H1 (cell line): ENCODE measurements at regions not wholly inside any gene's neighbourhood (a gene's known extent, or its start where the extent isn't known, plus 50 kb on each side); places are given as distances from the start of the nearest gene placed in this dataset.

Source experiments
- CTCF ChIA-PET: fragments of 300-600 bp; sonication (Branson Sonifier 250); formaldehyde crosslinking; loops from one replicate; lab custom pipeline; 2021; ENCODE audit not compliant: partially characterized antibody; lab: Charles Lee
- POLR2A ChIA-PET: fragments of 300-600 bp; sonication (Branson Sonifier 250); formaldehyde crosslinking; loops from one replicate; lab custom pipeline; 2021; ENCODE audit warnings: inconsistent platforms; ENCODE audit not compliant: partially characterized antibody; lab: Charles Lee
- DNase-seq, 2 experiments: peaks; one replicate each; pipeline versions ENCODE4 v3.0.0 to v3.0.0-alpha.2; 2010 to 2022; ENCODE audit warnings: low spot score in 2 of 2, low read depth in 1 of 2, mixed read lengths in 1 of 2
- FAIRE-seq: peaks from 2 replicates; lab custom pipeline; 2011; peaks lifted over from hg19 to GRCh38; lab: Jason Lieb, UNC
- H2AFZ ChIP-seq: 2 replicates; pipeline ENCODE4 v1.8.1; 2012; ENCODE audit warnings: low read length, inconsistent platforms
- H2AK5ac ChIP-seq: 2 replicates; pipeline ENCODE4 v1.6.1; 2013; ENCODE audit warnings: low read depth, low read length
- H2BK120ac ChIP-seq: replicated peaks from 2 replicates; pipeline ENCODE3; 2013; ENCODE audit warnings: low read depth, low read length, inconsistent platforms
- H2BK12ac ChIP-seq: 2 replicates; pipeline ENCODE4 v1.6.1; 2013; ENCODE audit warnings: low read depth, low read length
- H2BK15ac ChIP-seq: 2 replicates; pipeline ENCODE4 v1.6.1; 2013; ENCODE audit warnings: low read length
- H2BK20ac ChIP-seq: 2 replicates; pipeline ENCODE4 v1.6.1; 2013; ENCODE audit warnings: low read length
- H2BK5ac ChIP-seq: 2 replicates; pipeline ENCODE4 v1.6.1; 2013; ENCODE audit warnings: low read depth, low read length
- H3K14ac ChIP-seq: 2 replicates; pipeline ENCODE4 v1.6.1; 2013; ENCODE audit warnings: inconsistent platforms; ENCODE audit not compliant: insufficient read length
- H3K18ac ChIP-seq: 2 replicates; pipeline ENCODE4 v1.6.1; 2013; ENCODE audit warnings: low read length; ENCODE audit errors: extremely low read depth
- H3K23ac ChIP-seq: 2 replicates; pipeline ENCODE4 v1.6.1; 2013; ENCODE audit warnings: inconsistent platforms; ENCODE audit not compliant: insufficient read length
- H3K23me2 ChIP-seq: 2 replicates; pipeline ENCODE4 v1.6.1; 2013; ENCODE audit warnings: low read depth, low read length
- H3K27ac ChIP-seq: 2 replicates; pipeline ENCODE4 v1.6.1; 2011; ENCODE audit warnings: low read depth, low read length, inconsistent platforms
- H3K27me3 ChIP-seq, 4 experiments: replicated peaks in 1 of 4; 1 replicate in 1 of 4; 2 replicates in 3 of 4; pipeline versions ENCODE4 v1.6.1 to v1.8.1; 2011 to 2013; ENCODE audit warnings: low read length in 3 of 4, mild to moderate bottlenecking in 3 of 4, inconsistent platforms in 2 of 4, mixed read lengths in 2 of 4, moderate library complexity in 1 of 4; ENCODE audit not compliant: control insufficient read depth in 3 of 4, insufficient read depth in 3 of 4; ENCODE audit errors: extremely low read depth in 1 of 4
- H3K36me3 ChIP-seq, 4 experiments: 2 replicates each; pipeline versions ENCODE4 v1.6.1 to v1.8.1; 2011 to 2013; ENCODE audit warnings: mild to moderate bottlenecking in 4 of 4, low read length in 3 of 4, moderate library complexity in 2 of 4, control low read depth in 1 of 4, inconsistent platforms in 1 of 4; ENCODE audit not compliant: insufficient read depth in 4 of 4, control insufficient read depth in 2 of 4
- H3K4ac ChIP-seq: replicated peaks from 2 replicates; pipeline ENCODE3; 2013; ENCODE audit warnings: low read length, low read depth, mixed read lengths, inconsistent platforms; ENCODE audit not compliant: insufficient read length
- H3K4me1 ChIP-seq, 4 experiments: replicated peaks in 1 of 4; 1 replicate in 1 of 4; 2 replicates in 3 of 4; pipeline versions ENCODE4 v1.6.1 to v1.8.1; 2011 to 2013; ENCODE audit warnings: low read length in 3 of 4, inconsistent platforms in 2 of 4, mixed read lengths in 1 of 4; ENCODE audit not compliant: insufficient read depth in 4 of 4, control insufficient read depth in 3 of 4
- H3K4me2 ChIP-seq, 2 experiments: 2 replicates each; pipeline versions ENCODE4 v1.6.1 to v1.8.1; 2011 to 2013; ENCODE audit warnings: low read depth in 2 of 2, low read length in 2 of 2, control low read depth in 1 of 2, inconsistent platforms in 1 of 2, mild to moderate bottlenecking in 1 of 2; ENCODE audit not compliant: insufficient read depth in 1 of 2
- H3K4me3 ChIP-seq, 4 experiments: fragments of 200-600, 300-600 bp in 1 of 4; sonication (generic), shearing (Covaris generic), sonication (Bioruptor Twin) in 1 of 4; 2 replicates each; pipeline versions ENCODE4 v1.5.1 to v1.8.1; 2011 to 2016; ENCODE audit warnings: low read length in 4 of 4, low read depth in 3 of 4, control low read depth in 2 of 4, inconsistent platforms in 2 of 4, mild to moderate bottlenecking in 2 of 4, mixed read lengths in 1 of 4, moderate library complexity in 1 of 4; ENCODE audit not compliant: insufficient read depth in 2 of 4; ENCODE audit errors: extremely low read depth in 1 of 4
- H3K56ac ChIP-seq: replicated peaks from 2 replicates; pipeline ENCODE3; 2013; ENCODE audit warnings: low read depth, mild to moderate bottlenecking, mixed read lengths, low read length, inconsistent platforms; ENCODE audit not compliant: insufficient read length
- H3K79me1 ChIP-seq: 2 replicates; pipeline ENCODE4 v1.6.1; 2013; ENCODE audit warnings: low read depth, low read length, control low read depth
- H3K79me2 ChIP-seq, 2 experiments: 2 replicates each; pipeline versions ENCODE4 v1.6.1 to v1.8.1; 2012 to 2013; ENCODE audit warnings: low read length in 2 of 2, mild to moderate bottlenecking in 2 of 2, inconsistent platforms in 1 of 2; ENCODE audit not compliant: insufficient read depth in 2 of 2, control insufficient read depth in 1 of 2
- H3K9ac ChIP-seq, 4 experiments: replicated peaks in 1 of 4; 1 replicate in 1 of 4; 2 replicates in 3 of 4; pipeline versions ENCODE4 v1.6.1 to v1.8.1; 2011 to 2013; ENCODE audit warnings: low read depth in 3 of 4, low read length in 3 of 4, control low read depth in 2 of 4, mild to moderate bottlenecking in 2 of 4, moderate library complexity in 2 of 4, inconsistent platforms in 1 of 4; ENCODE audit errors: extremely low read depth in 1 of 4
- H3K9me3 ChIP-seq, 2 experiments: 2 replicates each; pipeline versions ENCODE4 v1.6.1 to v1.8.1; 2012 to 2013; ENCODE audit warnings: mild to moderate bottlenecking in 2 of 2, moderate library complexity in 2 of 2, control low read depth in 1 of 2, inconsistent platforms in 1 of 2, low read depth in 1 of 2, low read length in 1 of 2, mixed read lengths in 1 of 2; ENCODE audit not compliant: insufficient read depth in 2 of 2
- H4K20me1 ChIP-seq, 2 experiments: replicated peaks in 1 of 2; 2 replicates each; pipeline versions ENCODE3 to v1.8.1; 2011 to 2013; ENCODE audit warnings: inconsistent platforms in 2 of 2, low read length in 2 of 2, mild to moderate bottlenecking in 1 of 2; ENCODE audit not compliant: insufficient read depth in 2 of 2, control insufficient read depth in 1 of 2
- H4K5ac ChIP-seq: 2 replicates; pipeline ENCODE4 v1.6.1; 2013; ENCODE audit warnings: low read length, low read depth, mixed read lengths, inconsistent platforms; ENCODE audit not compliant: insufficient read length
- H4K8ac ChIP-seq: 2 replicates; pipeline ENCODE4 v1.8.0; 2013; ENCODE audit warnings: mild to moderate bottlenecking, moderate library complexity, low read length, inconsistent platforms; ENCODE audit not compliant: insufficient read depth; ENCODE audit errors: extremely low read depth
- H4K91ac ChIP-seq: replicated peaks from 2 replicates; pipeline ENCODE3; 2013; ENCODE audit warnings: low read length, mixed read lengths, inconsistent platforms; ENCODE audit not compliant: insufficient read length
- ASH2L ChIP-seq: fragments of 200-600, 300-600 bp; sonication (generic); IDR thresholded peaks from one replicate; pipeline ENCODE4 v1.7.1; 2017; ENCODE audit warnings: low read length
- CHD2 ChIP-seq: IDR thresholded peaks from 2 replicates; pipeline ENCODE4 v1.6.1; 2012; ENCODE audit warnings: low read length, improper control_type of control experiment
- NRF1 ChIP-seq: IDR thresholded peaks from 2 replicates; pipeline ENCODE4 v1.6.1; 2011; ENCODE audit warnings: mild to moderate bottlenecking, low read depth, low read length, improper control_type of control experiment
- PHF8 ChIP-seq: fragments of 200-600 bp; sonication (generic); conservative IDR thresholded peaks from 2 replicates; pipeline ENCODE4 v1.7.1; 2012; ENCODE audit warnings: low read depth, mild to moderate bottlenecking, inconsistent platforms, low read length, moderate library complexity
- RBBP5 ChIP-seq: IDR thresholded peaks from 2 replicates; pipeline ENCODE4 v1.7.1; 2012; ENCODE audit warnings: low read depth, mild to moderate bottlenecking, inconsistent platforms, low read length, moderate library complexity, borderline replicate concordance
- SIRT6 ChIP-seq: IDR thresholded peaks from one replicate; pipeline ENCODE4 v1.7.1; 2012; ENCODE audit warnings: low read length, inconsistent platforms
- SUZ12 ChIP-seq: fragments of 200-600 bp; sonication (generic); IDR thresholded peaks from 2 replicates; pipeline ENCODE4 v1.6.1; 2012; ENCODE audit warnings: mild to moderate bottlenecking, inconsistent platforms, low read length, moderate library complexity, mixed read lengths
- TAF7 ChIP-seq: optimal IDR thresholded peaks from 2 replicates; pipeline ENCODE3; 2011; ENCODE audit warnings: low read depth, mild to moderate bottlenecking, inconsistent platforms, low read length, moderate library complexity, borderline replicate concordance
- WGBS, 2 experiments: shearing (Covaris generic) in 1 of 2; methylation state at CpG; one replicate each; pipeline versions ENCODE4 v1.1.6 to v1.1.7; 2013 to 2015; ENCODE audit warnings: low lambda C conversion rate in 2 of 2, mixed read lengths in 2 of 2, inconsistent platforms in 1 of 2, low coverage in 1 of 2, missing lambda C conversion rate in 1 of 2; ENCODE audit not compliant: insufficient replicate concordance in 2 of 2, insufficient coverage in 1 of 2, insufficient read length in 1 of 2; ENCODE audit errors: extremely low coverage in 1 of 2, missing lambda C conversion rate in 1 of 2; 5-methylcytosine and 5-hydroxymethylcytosine counted together

- DNase-seq (no peak), FAIRE-seq (no peak)
- Histone ChIP-seq H2BK12ac (no peak overlapping the region), H3K4me3 (no peak overlapping the region), H3K9ac (no peak overlapping the region), H3K4me2 (no peak overlapping the region), H3K79me1 (no peaks in the 10 kb centered on the region), H3K23me2 (no peaks in the 10 kb centered on the region), H2BK120ac (no peak overlapping the region), H2AK5ac (no peak overlapping the region), H3K18ac (no peak overlapping the region), H2AFZ (no peak overlapping the region), H3K27me3 (no peaks in the 10 kb centered on the region), H3K4ac (no peak overlapping the region), H3K14ac (no peak overlapping the region), H4K5ac (no peak overlapping the region), H3K23ac (no peak overlapping the region), H3K9me3 (no peaks in the 10 kb centered on the region), H2BK15ac (no peak overlapping the region), H3K79me2 (no peaks in the 10 kb centered on the region), H2BK5ac (no peak overlapping the region), H4K8ac (no peak overlapping the region), H3K27ac (no peak overlapping the region), H4K20me1 (peaks cover 0 to 1% of the 10 kb centered on the region in 2 experiments), H2BK20ac (no peak overlapping the region), H3K36me3 (no peaks in the 10 kb centered on the region), H4K91ac (no peak overlapping the region), H3K56ac (no peak overlapping the region), H3K4me1 (no peaks in the 10 kb centered on the region)
- TF ChIP-seq NRF1 (no peak), TAF7 (no peak), CHD2 (no peak), SUZ12 (no peak), PHF8 (no peak), ASH2L (no peak), SIRT6 (no peak), RBBP5 (no peak)
- POLR2A ChIA-PET: no interaction called here
- WGBS, 2 experiments: 88% methylated on average over 4 of the region's 4 CpGs; no CpG with 5 or more reads in 1 of the 2 experiments
- CTCF ChIA-PET: no interaction called here
These were observed 328.4 kb upstream of the RBFOX1 start for GRCh38 chr16:7004266-7004665.
